Karpas-422 (cell line): ENCODE measurements at regions not wholly inside any gene's neighbourhood (a gene's known extent, or its start where the extent isn't known, plus 50 kb on each side); places are given as distances from the start of the nearest gene placed in this dataset.
"Not testable (repeated sequence)": the region's sequence is repeated elsewhere in the genome, so short reads cannot be mapped to it uniquely, and the experiment has no call there.

ENCODE experiments used
- DNase-seq: peaks from one replicate; pipeline ENCODE4 v3.0.0-alpha.2; 2015
- H2AFZ ChIP-seq: fragments of 200-600 bp; sonication (generic); 2 replicates; pipeline ENCODE4 v1.6.1; 2014; ENCODE audit warnings: antibody characterized with exemption, low read length, mixed read lengths
- H3K27ac ChIP-seq: fragments of 200-600 bp; sonication (generic); 2 replicates; pipeline ENCODE4 v1.5.1; 2014; ENCODE audit warnings: mild to moderate bottlenecking, low read length, moderate library complexity
- H3K27me3 ChIP-seq: fragments of 200-600 bp; sonication (generic); 2 replicates; pipeline ENCODE4 v1.6.1; 2014; ENCODE audit warnings: low read length, mixed read lengths
- H3K36me3 ChIP-seq: fragments of 200-600 bp; sonication (generic); 2 replicates; pipeline ENCODE4 v1.6.1; 2014; ENCODE audit warnings: low read length, mixed read lengths; ENCODE audit not compliant: insufficient read depth
- H3K4me1 ChIP-seq: fragments of 200-600 bp; sonication (generic); 2 replicates; pipeline ENCODE4 v1.6.1; 2014; ENCODE audit warnings: mild to moderate bottlenecking, low read length, mixed read lengths
- H3K4me2 ChIP-seq: fragments of 200-600 bp; sonication (generic); 2 replicates; pipeline ENCODE4 v1.6.1; 2014; ENCODE audit warnings: low read length, low read depth, mild to moderate bottlenecking; ENCODE audit not compliant: poor library complexity, severe bottlenecking
- H3K4me3 ChIP-seq: fragments of 200-600 bp; sonication (generic); 2 replicates; pipeline ENCODE4 v1.5.1; 2014; ENCODE audit warnings: mild to moderate bottlenecking, antibody characterized with exemption, low read length, mixed read lengths
- H3K79me2 ChIP-seq: fragments of 200-600 bp; sonication (generic); 2 replicates; pipeline ENCODE4 v1.6.1; 2014; ENCODE audit warnings: mild to moderate bottlenecking, low read length, mixed read lengths
- H3K9ac ChIP-seq: fragments of 200-600 bp; sonication (generic); 2 replicates; pipeline ENCODE4 v1.6.0; 2014; ENCODE audit warnings: low read length
- H3K9me2 ChIP-seq: fragments of 200-600 bp; sonication (generic), shearing (Covaris generic); replicated peaks from 2 replicates; pipeline ENCODE4 v1.6.0; 2014; ENCODE audit warnings: mild to moderate bottlenecking, low read length, moderate library complexity; ENCODE audit not compliant: insufficient read depth
- H3K9me3 ChIP-seq: fragments of 300-700, 200-600 bp; sonication (generic); 2 replicates; pipeline ENCODE4 v1.6.1; 2014; ENCODE audit warnings: low read length, mixed read lengths
- H4K20me1 ChIP-seq: fragments of 200-600 bp; sonication (generic); 2 replicates; pipeline ENCODE4 v1.6.1; 2014; ENCODE audit warnings: mild to moderate bottlenecking, antibody characterized with exemption, low read length, low read depth; ENCODE audit not compliant: insufficient read depth

DNA sequence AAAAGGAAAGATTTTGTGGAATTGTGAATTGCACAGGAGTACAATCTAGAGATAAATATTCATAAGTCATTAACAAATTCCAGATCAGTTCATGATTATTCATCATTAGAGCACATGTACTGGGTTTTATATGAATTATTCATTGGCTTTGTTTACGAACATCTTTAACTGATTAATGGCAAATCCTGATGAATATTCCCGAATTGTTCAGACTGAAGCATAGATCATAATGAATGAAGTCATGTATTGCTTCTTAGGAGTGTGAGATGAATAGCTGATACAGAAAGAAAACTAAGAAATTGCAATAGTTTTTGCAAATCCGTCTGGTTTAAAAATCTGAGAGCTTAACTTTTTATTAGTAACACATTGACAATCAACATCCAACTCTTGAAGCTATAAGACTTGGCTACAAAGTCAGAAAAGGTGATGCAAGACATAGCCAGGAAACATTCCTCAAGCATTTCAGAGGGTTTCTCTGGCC, 183.6 kb upstream of the DGKB start:
- DNase-seq = no peak

DNA sequence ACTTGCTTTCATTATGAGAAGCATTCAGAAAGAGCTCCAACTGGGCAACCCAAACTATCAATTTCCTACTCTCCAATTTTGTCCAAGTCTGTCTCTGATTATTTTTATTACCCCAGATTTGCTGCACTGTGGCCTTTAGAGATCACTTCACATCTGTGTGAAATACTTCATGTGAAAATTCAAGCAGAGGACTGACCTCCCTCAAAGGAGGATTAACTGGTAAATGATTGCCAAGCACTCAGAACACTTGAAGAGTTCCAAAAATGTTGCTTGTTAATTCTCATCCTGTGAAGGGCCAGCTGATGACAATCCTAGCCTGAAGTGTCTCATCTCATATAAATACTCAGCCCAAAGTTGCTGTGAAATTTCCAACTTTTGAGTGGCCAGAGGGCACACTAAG, 182.8 kb upstream of the DGKB start:
- H3K4me2 ChIP-seq = no peak overlapping the region
- DNase-seq = no peak
- no peaks in the 10 kb centered on the region for H4K20me1 ChIP-seq
- H3K9ac ChIP-seq = no peak overlapping the region
- no peaks in the 10 kb centered on the region for H3K79me2 ChIP-seq
- no peak overlapping the region for H3K4me3 ChIP-seq
- no peak overlapping the region for H3K27ac ChIP-seq
- 0 out of 2 replicates have a peak, but pooled peaks cover 3% of the 10 kb centered on the region for H3K9me2 ChIP-seq
- H3K27me3 ChIP-seq = no peaks in the 10 kb centered on the region
- no peaks in the 10 kb centered on the region for H3K9me3 ChIP-seq
- H3K36me3 ChIP-seq = no peaks in the 10 kb centered on the region
- no peaks in the 10 kb centered on the region for H3K4me1 ChIP-seq
- H2AFZ ChIP-seq = no peak overlapping the region

More for the DNA sequence above, 183.6 kb upstream of the DGKB start:
- Histone ChIP-seq H3K9me2 (0 out of 2 replicates have a peak, but pooled peaks cover 3% of the 10 kb centered on the region), H3K9me3 (no peaks in the 10 kb centered on the region), H3K4me1 (no peaks in the 10 kb centered on the region), H3K27me3 (no peaks in the 10 kb centered on the region), H3K4me2 (no peak overlapping the region), H2AFZ (no peak overlapping the region), H3K79me2 (no peaks in the 10 kb centered on the region), H4K20me1 (no peaks in the 10 kb centered on the region), H3K27ac (no peak overlapping the region), H3K36me3 (no peaks in the 10 kb centered on the region), H3K4me3 (no peak overlapping the region), H3K9ac (no peak overlapping the region)

DNA sequence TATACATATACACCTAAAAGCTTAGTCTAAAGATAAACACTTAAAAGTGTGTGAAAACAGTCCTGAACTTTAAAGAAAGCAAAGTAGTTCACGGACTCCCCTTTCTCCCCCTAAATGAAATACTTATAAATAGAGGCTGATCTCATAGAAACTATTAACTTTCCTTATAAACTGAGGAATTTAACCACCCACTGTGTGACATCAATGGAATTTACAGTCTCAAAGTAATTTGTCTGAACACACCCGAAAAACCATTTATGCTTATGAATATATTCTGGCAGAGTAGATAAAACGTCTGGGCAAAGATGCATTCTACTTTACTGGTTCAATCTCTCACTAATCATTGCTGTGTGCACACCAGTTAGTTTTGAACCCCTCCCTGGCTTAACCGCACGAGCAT, 181.8 kb upstream of the DGKB start:
- Histone ChIP-seq H4K20me1 (no peaks in the 10 kb centered on the region), H2AFZ (no peak overlapping the region), H3K36me3 (no peaks in the 10 kb centered on the region), H3K27ac (no peak overlapping the region), H3K4me2 (no peak overlapping the region), H3K27me3 (no peaks in the 10 kb centered on the region), H3K9me2 (0 out of 2 replicates have a peak, but pooled peaks cover 3% of the 10 kb centered on the region), H3K4me1 (no peaks in the 10 kb centered on the region), H3K79me2 (no peaks in the 10 kb centered on the region), H3K9me3 (no peaks in the 10 kb centered on the region), H3K9ac (no peak overlapping the region), H3K4me3 (no peak overlapping the region)
- DNase-seq = no peak

DNA sequence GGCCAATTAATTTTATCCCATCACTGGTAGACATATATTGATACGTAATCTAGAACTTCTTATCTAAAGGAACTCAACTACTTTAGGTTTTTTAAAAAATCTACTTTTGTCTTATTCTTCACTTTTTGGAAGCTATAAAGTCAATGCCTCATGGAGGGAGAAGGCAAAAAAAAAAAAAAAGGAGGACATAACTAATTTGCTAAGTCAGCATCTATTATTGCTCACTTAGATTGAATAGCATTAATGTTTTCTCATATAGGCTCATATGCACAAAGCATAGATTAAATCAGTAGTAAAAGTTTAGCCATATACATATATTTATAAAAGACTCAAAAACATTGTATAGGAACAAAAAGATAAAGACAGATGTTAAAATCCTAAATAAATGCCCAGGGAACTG, 179.3 kb upstream of the DGKB start:
- Histone ChIP-seq H3K9me3 (no peaks in the 10 kb centered on the region), H3K9me2 (0 out of 2 replicates have a peak, but pooled peaks cover 3% of the 10 kb centered on the region), H2AFZ (no peak overlapping the region), H3K79me2 (no peaks in the 10 kb centered on the region), H3K36me3 (no peaks in the 10 kb centered on the region), H3K27ac (no peak overlapping the region), H3K9ac (no peak overlapping the region), H3K27me3 (no peaks in the 10 kb centered on the region), H3K4me3 (no peak overlapping the region), H4K20me1 (no peaks in the 10 kb centered on the region), H3K4me1 (peaks cover 9% of the 10 kb centered on the region), H3K4me2 (no peak overlapping the region)
- DNase-seq = no peak

DNA sequence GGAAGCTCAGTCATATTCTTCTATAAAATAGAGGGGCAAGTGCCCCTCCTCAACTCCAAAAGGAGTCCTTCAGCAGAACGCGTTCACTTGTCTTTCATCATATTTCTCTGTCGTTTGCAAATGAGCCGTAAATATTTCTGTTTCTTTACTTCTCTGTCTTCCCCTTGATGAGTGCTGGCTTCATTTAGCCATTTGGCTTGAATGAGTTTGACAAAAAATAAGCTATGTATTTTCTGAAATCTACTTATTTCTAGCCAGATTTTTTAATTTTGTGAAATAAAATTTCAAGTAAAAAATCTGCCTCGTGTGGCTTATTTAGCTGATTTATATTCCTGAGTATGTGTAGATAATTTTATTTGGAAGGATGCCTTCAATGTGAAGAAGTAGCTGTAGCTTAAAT, 170.8 kb upstream of the DGKB start:
- Histone ChIP-seq H3K4me1 (peaks cover 8% of the 10 kb centered on the region), H4K20me1 (no peaks in the 10 kb centered on the region), H3K4me2 (no peak overlapping the region), H3K79me2 (no peaks in the 10 kb centered on the region), H3K9me3 (no peaks in the 10 kb centered on the region), H3K36me3 (no peaks in the 10 kb centered on the region), H3K27ac (no peak overlapping the region), H2AFZ (no peak overlapping the region), H3K9ac (no peak overlapping the region), H3K4me3 (no peak overlapping the region), H3K27me3 (no peaks in the 10 kb centered on the region), H3K9me2 (0 out of 2 replicates have a peak, but pooled peaks cover 5% of the 10 kb centered on the region)
- no peak for DNase-seq

DNA sequence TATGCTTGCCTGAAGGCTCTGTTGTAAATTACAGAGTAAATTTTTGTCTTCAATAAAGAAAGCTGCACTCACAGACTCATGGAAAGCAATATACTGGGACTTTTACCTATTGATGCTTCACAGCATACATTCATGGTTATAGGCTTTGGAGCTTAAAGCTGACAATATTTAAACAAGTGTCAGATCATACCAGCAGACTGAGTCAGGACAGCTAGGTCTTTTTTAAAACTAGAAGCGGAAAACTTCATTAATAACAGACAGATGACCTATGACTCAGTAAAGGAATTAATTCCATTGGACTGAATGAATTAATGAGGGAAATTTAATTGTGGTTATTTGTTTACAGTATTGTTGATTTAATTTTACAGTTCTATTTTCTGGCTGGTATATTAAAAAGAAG, 165.8 kb upstream of the DGKB start:
- H3K9me3 ChIP-seq = no peaks in the 10 kb centered on the region
- no peak for DNase-seq
- no peaks in the 10 kb centered on the region for H3K4me1 ChIP-seq
- no peaks in the 10 kb centered on the region for H3K36me3 ChIP-seq
- H4K20me1 ChIP-seq = no peaks in the 10 kb centered on the region
- H2AFZ ChIP-seq = no peak overlapping the region
- H3K9ac ChIP-seq = no peak overlapping the region
- no peak overlapping the region for H3K4me2 ChIP-seq
- no peaks in the 10 kb centered on the region for H3K79me2 ChIP-seq
- no peak overlapping the region for H3K4me3 ChIP-seq
- no peak overlapping the region for H3K27ac ChIP-seq
- no peaks in the 10 kb centered on the region for H3K9me2 ChIP-seq
- H3K27me3 ChIP-seq = no peaks in the 10 kb centered on the region

DNA sequence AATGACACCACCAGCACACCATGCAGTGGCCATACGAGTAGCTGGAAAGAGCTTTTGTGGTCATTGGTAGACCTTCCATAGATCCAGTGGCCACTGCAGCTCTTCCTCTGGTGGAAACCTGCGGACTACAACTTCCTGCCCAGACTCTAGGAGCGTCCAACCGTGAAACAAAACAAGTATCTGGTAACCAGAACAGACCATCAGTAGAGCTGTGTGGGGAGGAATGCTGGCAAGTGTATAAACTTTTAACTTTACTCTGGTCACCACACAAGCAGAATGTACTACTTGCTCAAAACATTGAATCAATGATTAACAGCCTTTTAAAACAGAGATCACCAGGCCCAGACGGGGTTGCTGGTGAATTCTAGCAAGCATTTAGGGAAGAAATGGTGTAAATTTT, 154.7 kb upstream of the DGKB start:
- DNase-seq = no peak
- Histone ChIP-seq H3K36me3 (no peaks in the 10 kb centered on the region), H3K9me2 (no peaks in the 10 kb centered on the region), H3K27ac (no peak overlapping the region), H3K4me1 (no peaks in the 10 kb centered on the region), H3K9ac (no peak overlapping the region), H2AFZ (no peak overlapping the region), H3K79me2 (no peaks in the 10 kb centered on the region), H3K4me2 (no peak overlapping the region), H3K9me3 (peaks cover 5% of the 10 kb centered on the region; the same call in 1 of the 2 replicates), H3K27me3 (no peaks in the 10 kb centered on the region), H3K4me3 (no peak overlapping the region), H4K20me1 (no peaks in the 10 kb centered on the region)

DNA sequence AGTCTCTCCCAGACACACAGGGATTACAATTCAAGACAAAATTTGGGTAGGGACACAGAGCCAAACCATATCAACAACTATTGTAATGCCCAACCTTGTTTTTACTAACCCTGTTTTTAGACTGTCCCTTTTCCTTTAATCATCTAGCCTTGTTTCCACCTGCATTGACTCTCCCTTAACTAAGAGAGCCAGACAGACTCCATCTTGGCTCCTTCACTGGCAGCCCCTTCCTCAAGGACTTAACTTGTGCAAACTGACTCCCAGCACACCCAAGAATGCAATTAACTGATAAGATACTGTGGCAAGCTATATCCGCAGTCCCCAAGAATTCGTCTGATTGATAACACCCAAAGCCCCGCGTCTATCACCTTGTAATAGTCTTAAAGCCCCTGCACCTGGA, 151.8 kb upstream of the DGKB start:
- not testable (repeated sequence) for H3K4me3 ChIP-seq, H3K9ac ChIP-seq, H3K9me3 ChIP-seq, H4K20me1 ChIP-seq, H3K36me3 ChIP-seq, H3K9me2 ChIP-seq, H2AFZ ChIP-seq, H3K4me1 ChIP-seq, H3K79me2 ChIP-seq, H3K4me2 ChIP-seq, H3K27me3 ChIP-seq, H3K27ac ChIP-seq, DNase-seq

DNA sequence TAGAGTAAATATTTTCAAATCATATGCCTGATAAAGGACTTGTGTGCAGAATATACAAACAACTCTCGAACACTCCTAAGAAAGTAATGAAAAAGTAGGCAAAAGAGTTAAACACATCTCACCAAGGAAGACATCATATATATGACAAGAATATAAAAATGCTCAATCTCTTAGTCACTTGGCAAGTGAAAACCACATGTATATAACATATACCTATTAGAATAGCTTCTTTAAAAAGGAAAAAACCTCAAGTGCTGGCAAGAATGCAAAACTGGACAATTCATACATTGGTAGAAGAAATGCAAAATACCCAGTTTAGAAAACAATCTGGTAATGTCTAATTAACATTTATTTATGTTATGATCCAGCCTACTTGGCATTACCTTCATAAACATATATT, 146.6 kb upstream of the DGKB start:
- no peak overlapping the region for H3K9ac ChIP-seq
- no peak overlapping the region for H3K4me3 ChIP-seq
- no peaks in the 10 kb centered on the region for H3K79me2 ChIP-seq
- H3K27me3 ChIP-seq = no peaks in the 10 kb centered on the region
- no peaks in the 10 kb centered on the region for H3K36me3 ChIP-seq
- no peaks in the 10 kb centered on the region for H3K9me2 ChIP-seq
- no peak for DNase-seq
- H2AFZ ChIP-seq = no peak overlapping the region
- H3K4me1 ChIP-seq = no peaks in the 10 kb centered on the region
- no peaks in the 10 kb centered on the region for H4K20me1 ChIP-seq
- no peaks in the 10 kb centered on the region for H3K9me3 ChIP-seq
- H3K27ac ChIP-seq = no peak overlapping the region
- H3K4me2 ChIP-seq = no peak overlapping the region
